Ishikawa (cell line): ENCODE measurements at regions not wholly inside any gene's neighbourhood (a gene's known extent, or its start where the extent isn't known, plus 50 kb on each side); places are given as distances from the start of the nearest gene placed in this dataset.

ENCODE experiments used
- CEBPB ChIP-seq: IDR thresholded peaks from 2 replicates; pipeline ENCODE4 v1.6.1; 2012
- CREB1 ChIP-seq: IDR thresholded peaks from 2 replicates; pipeline ENCODE4 v1.6.1; 2012; ENCODE audit warnings: low read depth
- EGR1 ChIP-seq: IDR thresholded peaks from 2 replicates; pipeline ENCODE4 v1.6.1; 2012
- EP300 ChIP-seq: IDR thresholded peaks from 2 replicates; pipeline ENCODE4 v1.6.1; 2012; ENCODE audit warnings: borderline replicate concordance
- FOXM1 ChIP-seq: IDR thresholded peaks from 2 replicates; pipeline ENCODE4 v1.6.1; 2012; ENCODE audit warnings: low read depth, borderline replicate concordance
- NFIC ChIP-seq: IDR thresholded peaks from 2 replicates; pipeline ENCODE4 v1.6.1; 2012
- RAD21 ChIP-seq: IDR thresholded peaks from 2 replicates; pipeline ENCODE4 v1.6.1; 2012; ENCODE audit warnings: low read depth
- TAF1 ChIP-seq: IDR thresholded peaks from 2 replicates; pipeline ENCODE4 v1.6.1; 2012; ENCODE audit warnings: low read depth, mild to moderate bottlenecking
- TCF12 ChIP-seq: IDR thresholded peaks from 2 replicates; pipeline ENCODE4 v1.6.1; 2012; ENCODE audit warnings: low read depth
- TEAD4 ChIP-seq: IDR thresholded peaks from 2 replicates; pipeline ENCODE4 v1.6.1; 2012
- YY1 ChIP-seq: IDR thresholded peaks from 2 replicates; pipeline ENCODE4 v1.6.1; 2012; ENCODE audit warnings: low read depth
- ZBTB7A ChIP-seq: IDR thresholded peaks from 2 replicates; pipeline ENCODE4 v1.6.1; 2012; ENCODE audit warnings: low read depth
- TF ChIP-seq, protein P1 (sequence below): IDR thresholded peaks from 2 replicates; pipeline ENCODE4 v1.6.1; 2012
- TF ChIP-seq, protein P2 (sequence below): IDR thresholded peaks from 2 replicates; pipeline ENCODE4 v1.6.1; 2012; ENCODE audit warnings: low read depth, mild to moderate bottlenecking
- TF ChIP-seq, protein P3 (sequence below): IDR thresholded peaks from 2 replicates; pipeline ENCODE4 v1.6.1; 2012

DNA sequence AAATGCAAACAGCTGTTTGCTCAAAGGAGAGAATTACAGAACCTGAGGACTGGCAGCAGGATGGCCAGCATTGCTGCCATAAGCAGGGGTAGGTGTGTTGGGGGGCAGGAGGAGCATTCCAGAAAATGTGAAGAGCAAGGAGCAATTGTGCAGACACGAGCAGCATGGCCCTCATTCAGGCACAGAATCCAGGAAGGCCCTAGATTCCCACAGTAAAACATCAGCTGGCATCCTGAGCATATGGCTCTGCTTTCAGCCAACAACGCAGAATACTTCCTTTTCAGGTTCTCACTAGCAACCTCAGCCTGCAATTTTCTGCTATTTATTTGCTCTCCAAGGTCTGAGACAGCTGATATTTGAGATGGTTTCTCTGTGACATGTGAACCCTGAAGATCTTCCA lies 243.4 kb upstream of the POU3F2 start:
- no peak for TF ChIP-seq TEAD4
- no peak for TF ChIP-seq EP300

DNA sequence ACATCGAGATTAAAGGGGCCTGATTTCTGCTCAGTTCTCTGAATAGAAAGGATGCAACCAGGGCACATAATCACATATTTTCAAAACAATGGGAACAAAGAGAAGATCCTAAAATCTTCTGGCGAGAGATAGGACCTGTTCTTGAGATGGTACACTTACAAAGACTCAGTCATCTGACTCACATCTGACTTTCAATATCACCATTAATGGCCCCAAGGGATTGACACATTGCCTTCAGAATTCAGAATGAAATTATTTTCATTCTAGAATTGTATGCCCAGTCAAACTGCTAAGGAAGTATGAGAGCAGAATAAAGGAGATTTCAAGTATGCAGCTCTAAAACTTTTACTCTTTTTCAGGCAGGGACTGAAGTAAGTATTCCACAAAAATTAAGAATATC lies 240.7 kb upstream of the POU3F2 start:
- TF ChIP-seq NFIC, result no peak
- TF ChIP-seq YY1, result no peak
- no peak for TF ChIP-seq CREB1
- TF ChIP-seq EGR1, result no peak
- TF ChIP-seq EP300, result no peak
- TF ChIP-seq, protein P1, sequence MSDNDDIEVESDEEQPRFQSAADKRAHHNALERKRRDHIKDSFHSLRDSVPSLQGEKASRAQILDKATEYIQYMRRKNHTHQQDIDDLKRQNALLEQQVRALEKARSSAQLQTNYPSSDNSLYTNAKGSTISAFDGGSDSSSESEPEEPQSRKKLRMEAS, result no peak
- TF ChIP-seq TCF12, result no peak
- TF ChIP-seq CEBPB, result no peak
- TF ChIP-seq, protein P2, sequence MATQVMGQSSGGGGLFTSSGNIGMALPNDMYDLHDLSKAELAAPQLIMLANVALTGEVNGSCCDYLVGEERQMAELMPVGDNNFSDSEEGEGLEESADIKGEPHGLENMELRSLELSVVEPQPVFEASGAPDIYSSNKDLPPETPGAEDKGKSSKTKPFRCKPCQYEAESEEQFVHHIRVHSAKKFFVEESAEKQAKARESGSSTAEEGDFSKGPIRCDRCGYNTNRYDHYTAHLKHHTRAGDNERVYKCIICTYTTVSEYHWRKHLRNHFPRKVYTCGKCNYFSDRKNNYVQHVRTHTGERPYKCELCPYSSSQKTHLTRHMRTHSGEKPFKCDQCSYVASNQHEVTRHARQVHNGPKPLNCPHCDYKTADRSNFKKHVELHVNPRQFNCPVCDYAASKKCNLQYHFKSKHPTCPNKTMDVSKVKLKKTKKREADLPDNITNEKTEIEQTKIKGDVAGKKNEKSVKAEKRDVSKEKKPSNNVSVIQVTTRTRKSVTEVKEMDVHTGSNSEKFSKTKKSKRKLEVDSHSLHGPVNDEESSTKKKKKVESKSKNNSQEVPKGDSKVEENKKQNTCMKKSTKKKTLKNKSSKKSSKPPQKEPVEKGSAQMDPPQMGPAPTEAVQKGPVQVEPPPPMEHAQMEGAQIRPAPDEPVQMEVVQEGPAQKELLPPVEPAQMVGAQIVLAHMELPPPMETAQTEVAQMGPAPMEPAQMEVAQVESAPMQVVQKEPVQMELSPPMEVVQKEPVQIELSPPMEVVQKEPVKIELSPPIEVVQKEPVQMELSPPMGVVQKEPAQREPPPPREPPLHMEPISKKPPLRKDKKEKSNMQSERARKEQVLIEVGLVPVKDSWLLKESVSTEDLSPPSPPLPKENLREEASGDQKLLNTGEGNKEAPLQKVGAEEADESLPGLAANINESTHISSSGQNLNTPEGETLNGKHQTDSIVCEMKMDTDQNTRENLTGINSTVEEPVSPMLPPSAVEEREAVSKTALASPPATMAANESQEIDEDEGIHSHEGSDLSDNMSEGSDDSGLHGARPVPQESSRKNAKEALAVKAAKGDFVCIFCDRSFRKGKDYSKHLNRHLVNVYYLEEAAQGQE, result no peak
- TF ChIP-seq TAF1, result no peak
- TF ChIP-seq FOXM1, result no peak
- no peak for TF ChIP-seq RAD21
- TF ChIP-seq, protein P3, sequence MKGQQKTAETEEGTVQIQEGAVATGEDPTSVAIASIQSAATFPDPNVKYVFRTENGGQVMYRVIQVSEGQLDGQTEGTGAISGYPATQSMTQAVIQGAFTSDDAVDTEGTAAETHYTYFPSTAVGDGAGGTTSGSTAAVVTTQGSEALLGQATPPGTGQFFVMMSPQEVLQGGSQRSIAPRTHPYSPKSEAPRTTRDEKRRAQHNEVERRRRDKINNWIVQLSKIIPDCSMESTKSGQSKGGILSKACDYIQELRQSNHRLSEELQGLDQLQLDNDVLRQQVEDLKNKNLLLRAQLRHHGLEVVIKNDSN, result no peak
- TF ChIP-seq ZBTB7A, result no peak
- no peak for TF ChIP-seq TEAD4

DNA sequence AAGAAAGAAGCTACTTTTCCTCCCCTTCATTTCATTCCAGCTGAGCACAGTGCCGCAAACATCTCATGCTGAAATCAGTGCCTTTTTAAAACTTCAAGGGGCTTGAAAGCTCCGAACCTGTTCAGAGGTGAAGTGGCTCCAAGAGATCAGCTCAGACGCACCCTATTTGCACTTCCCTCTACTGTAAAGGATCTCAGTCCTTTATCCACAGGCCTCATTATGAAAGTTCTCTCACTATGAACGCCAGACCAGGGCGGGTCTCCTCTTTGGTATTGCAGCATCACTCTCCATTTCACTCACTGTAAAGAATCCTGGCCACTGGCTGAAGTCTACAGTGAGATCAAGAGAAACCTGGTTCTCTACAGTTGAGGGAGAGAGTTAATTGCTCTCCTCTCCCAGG lies 232.7 kb upstream of the POU3F2 start:
- TF ChIP-seq RAD21, result no peak
- TF ChIP-seq, protein P2, result no peak
- TF ChIP-seq, protein P3, result no peak
- no peak for TF ChIP-seq TAF1
- TF ChIP-seq YY1, result no peak
- TF ChIP-seq TEAD4, result no peak
- TF ChIP-seq CREB1, result no peak

DNA sequence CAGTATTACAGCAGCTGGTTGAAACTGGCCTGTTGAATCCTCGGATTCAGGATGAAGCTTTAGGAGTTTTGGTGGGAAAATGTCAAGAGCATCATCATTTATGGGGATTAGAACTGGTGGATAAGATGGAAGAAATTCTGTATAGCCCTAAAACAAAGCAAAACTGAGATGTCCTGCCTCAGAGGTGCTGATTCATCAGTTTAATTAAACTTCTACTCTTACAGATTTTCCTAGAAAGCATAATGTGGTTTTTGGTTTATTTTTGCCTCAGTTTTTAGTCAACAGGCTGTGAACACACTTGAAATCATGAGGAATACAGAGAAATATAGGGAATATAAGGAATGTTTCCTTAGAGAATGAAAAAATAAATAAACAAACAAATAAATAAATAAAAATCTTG lies 228.7 kb upstream of the POU3F2 start:
- TF ChIP-seq, protein P2, result no peak
- TF ChIP-seq, protein P1, result no peak
- TF ChIP-seq, protein P3, result no peak
- TF ChIP-seq ZBTB7A, result no peak
- no peak for TF ChIP-seq NFIC
- TF ChIP-seq EGR1, result no peak
- no peak for TF ChIP-seq CEBPB
- no peak for TF ChIP-seq CREB1
- no peak for TF ChIP-seq RAD21
- TF ChIP-seq TCF12, result no peak
- no peak for TF ChIP-seq EP300
- TF ChIP-seq YY1, result no peak
- TF ChIP-seq TEAD4, result no peak
- TF ChIP-seq FOXM1, result no peak
- TF ChIP-seq TAF1, result no peak

DNA sequence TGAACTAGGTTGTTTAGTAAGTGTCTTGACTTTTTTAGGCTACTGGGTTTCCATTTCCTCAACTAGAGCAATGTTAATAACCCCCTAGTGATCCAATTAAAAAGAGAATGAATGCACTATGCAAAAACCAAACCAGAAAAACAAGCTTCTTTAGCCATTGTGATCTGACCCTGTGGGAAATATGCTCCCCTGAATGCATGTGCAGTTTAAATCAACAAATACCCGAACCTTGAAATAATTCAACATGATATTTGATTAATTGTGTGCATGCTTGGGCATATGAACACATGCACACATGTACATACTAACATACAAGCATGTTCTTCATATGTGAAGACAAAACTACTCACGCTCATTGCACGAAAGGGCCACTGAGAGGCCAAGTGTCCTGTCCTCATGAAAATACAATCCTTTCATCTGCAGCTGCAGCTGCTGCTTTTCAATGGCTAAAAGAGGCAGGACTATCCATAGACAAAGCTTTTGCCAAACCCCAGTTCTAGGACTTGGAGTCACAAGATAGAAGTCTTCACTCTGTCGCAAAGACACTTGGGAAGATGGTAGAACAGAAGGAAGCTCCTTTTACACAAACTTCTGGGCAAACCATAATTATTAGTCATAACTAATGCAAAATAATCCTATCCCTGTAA lies 207.1 kb upstream of the POU3F2 start:
- TF ChIP-seq, protein P2, result no peak
- TF ChIP-seq TEAD4 (no peak), RAD21 (no peak), EGR1 (no peak), CEBPB (no peak), TAF1 (no peak), YY1 (no peak), EP300 (no peak), CREB1 (no peak), TCF12 (no peak), NFIC (no peak), FOXM1 (no peak), ZBTB7A (no peak)
- TF ChIP-seq, protein P3, result no peak
- TF ChIP-seq, protein P1, result no peak
